SK-N-SH (cell line): ENCODE measurements at regions not wholly inside any gene's neighbourhood (a gene's known extent, or its start where the extent isn't known, plus 50 kb on each side); places are given as distances from the start of the nearest gene placed in this dataset.

Experiments used
- CTCF ChIA-PET: fragments of 300-600, 350-600 bp; formaldehyde crosslinking; extraction: SDS; loops from one replicate; lab custom pipeline; 2021; lab: Yijun Ruan, JAX
- POLR2A ChIA-PET: fragments of 350-600 bp; sonication (Branson Sonifier 250); formaldehyde crosslinking; extraction: SDS; loops from one replicate; lab custom pipeline; 2020; ENCODE audit warnings: antibody characterized with exemption, inconsistent platforms; lab: Yijun Ruan, JAX
- DNase-seq: peaks from one replicate; pipeline ENCODE4 v3.0.0; 2012
- H2AFZ ChIP-seq: fragments of 200-600 bp; sonication (generic); 2 replicates; pipeline ENCODE4 v1.8.1; 2016; ENCODE audit warnings: antibody characterized with exemption, mild to moderate bottlenecking, low read depth
- H3F3A ChIP-seq: fragments of 200-600 bp; sonication (generic); replicated peaks from 2 replicates; pipeline ENCODE3; 2016; ENCODE audit warnings: antibody characterized with exemption, mild to moderate bottlenecking; ENCODE audit not compliant: insufficient read depth
- H3K27ac ChIP-seq, 2 experiments: fragments of 200-500 bp in 1 of 2; fragments of 200-600 bp in 1 of 2; sonication (Bioruptor generic) in 1 of 2; sonication (generic), shearing (Covaris generic) in 1 of 2; 2 replicates each; pipeline versions ENCODE4 v1.5.1 to v1.6.1; 2014 to 2016; ENCODE audit warnings: low read depth in 2 of 2, inconsistent platforms in 1 of 2, low read length in 1 of 2, mild to moderate bottlenecking in 1 of 2, mixed read lengths in 1 of 2
- H3K27me3 ChIP-seq: fragments of 200-600 bp; sonication (generic), shearing (Covaris generic); 2 replicates; pipeline ENCODE4 v1.6.1; 2016; ENCODE audit warnings: mixed run types; ENCODE audit not compliant: insufficient read depth
- H3K36me3 ChIP-seq, 2 experiments: fragments of 200-500 bp in 1 of 2; fragments of 200-600 bp in 1 of 2; sonication (Bioruptor generic) in 1 of 2; sonication (generic) in 1 of 2; replicated peaks in 1 of 2; 2 replicates each; pipeline versions ENCODE3 to v1.5.1; 2014 to 2016; ENCODE audit warnings: low read length in 1 of 2, mild to moderate bottlenecking in 1 of 2; ENCODE audit not compliant: insufficient read depth in 2 of 2, control insufficient read depth in 1 of 2
- H3K4me1 ChIP-seq, 2 experiments: fragments of 200-500 bp in 1 of 2; fragments of 200-600 bp in 1 of 2; sonication (Bioruptor generic) in 1 of 2; sonication (generic), shearing (Covaris generic) in 1 of 2; 2 replicates each; pipeline versions ENCODE4 v1.5.1 to v1.6.1; 2014 to 2016; ENCODE audit warnings: low read depth in 1 of 2, low read length in 1 of 2, mixed run types in 1 of 2; ENCODE audit not compliant: insufficient read depth in 2 of 2, control insufficient read depth in 1 of 2
- H3K4me2 ChIP-seq: fragments of 200-600 bp; sonication (generic), shearing (Covaris generic); 2 replicates; pipeline ENCODE4 v1.6.1; 2017; ENCODE audit warnings: mixed run types
- H3K4me3 ChIP-seq, 2 experiments: fragments of 200-500 bp in 1 of 2; fragments of 200-600 bp in 1 of 2; sonication (Bioruptor generic) in 1 of 2; sonication (generic), shearing (Covaris generic) in 1 of 2; 2 replicates each; pipeline versions ENCODE4 v1.5.1 to v1.8.1; 2014 to 2016; ENCODE audit warnings: low read depth in 2 of 2, inconsistent platforms in 1 of 2, low read length in 1 of 2, mild to moderate bottlenecking in 1 of 2, mixed read lengths in 1 of 2, moderate library complexity in 1 of 2
- H3K79me2 ChIP-seq: fragments of 200-600 bp; sonication (generic); 2 replicates; pipeline ENCODE4 v1.8.1; 2017; ENCODE audit warnings: mild to moderate bottlenecking; ENCODE audit not compliant: insufficient read depth
- H3K9ac ChIP-seq: fragments of 200-600 bp; sonication (generic); 2 replicates; pipeline ENCODE4 v1.6.1; 2017; ENCODE audit warnings: mixed run types
- H3K9me2 ChIP-seq: fragments of 200-600 bp; sonication (generic); 2 replicates; pipeline ENCODE4 v1.6.1; 2017; ENCODE audit warnings: mixed run types
- H3K9me3 ChIP-seq: fragments of 200-600 bp; sonication (generic); 2 replicates; pipeline ENCODE4 v1.6.1; 2017; ENCODE audit warnings: mixed run types, mild to moderate bottlenecking, moderate library complexity
- H4K20me1 ChIP-seq: fragments of 200-600 bp; sonication (generic); 2 replicates; pipeline ENCODE4 v1.6.1; 2017; ENCODE audit warnings: mild to moderate bottlenecking, mixed run types; ENCODE audit not compliant: insufficient read depth
- CTCF ChIP-seq: fragments of 200-600 bp; sonication (generic); IDR thresholded peaks from 2 replicates; pipeline ENCODE4 v1.6.1; 2017; ENCODE audit warnings: antibody characterized with exemption, mild to moderate bottlenecking, moderate library complexity
- EZH2phosphoT487 ChIP-seq: fragments of 200-600 bp; sonication (generic); IDR thresholded peaks from 2 replicates; pipeline ENCODE4 v1.6.1; 2017; ENCODE audit warnings: low read depth, mixed run types, mild to moderate bottlenecking, antibody characterized with exemption, moderate library complexity, borderline replicate concordance
- FOXM1 ChIP-seq: IDR thresholded peaks from 2 replicates; pipeline ENCODE4 v1.4.0; 2012; ENCODE audit warnings: low read depth, mild to moderate bottlenecking
- JUND ChIP-seq: IDR thresholded peaks from 2 replicates; pipeline ENCODE4 v1.4.0; 2012
- NFIC ChIP-seq: IDR thresholded peaks from 2 replicates; pipeline ENCODE4 v1.4.0; 2012; ENCODE audit warnings: borderline replicate concordance
- NRF1 ChIP-seq: IDR thresholded peaks from 2 replicates; pipeline ENCODE4 v1.6.1; 2012; ENCODE audit warnings: low read depth, mild to moderate bottlenecking, low read length
- POLR2AphosphoS5 ChIP-seq: IDR thresholded peaks from 2 replicates; pipeline ENCODE4 v1.6.1; 2012; ENCODE audit warnings: low read depth, low read length
- RAD21 ChIP-seq: IDR thresholded peaks from 2 replicates; pipeline ENCODE4 v1.6.1; 2012; ENCODE audit warnings: mild to moderate bottlenecking, low read length
- REST ChIP-seq: IDR thresholded peaks from 2 replicates; pipeline ENCODE4 v1.6.1; 2012; ENCODE audit warnings: mild to moderate bottlenecking, low read depth, low read length, moderate library complexity
- RFX5 ChIP-seq: IDR thresholded peaks from 2 replicates; pipeline ENCODE4 v1.6.1; 2012; ENCODE audit warnings: mild to moderate bottlenecking, improper control_type of control experiment, low read length
- RXRA ChIP-seq: IDR thresholded peaks from 2 replicates; pipeline ENCODE4 v1.4.0; 2012; ENCODE audit warnings: low read depth, mild to moderate bottlenecking, borderline replicate concordance
- TCF12 ChIP-seq: IDR thresholded peaks from 2 replicates; pipeline ENCODE4 v1.4.0; 2012
- TEAD4 ChIP-seq: IDR thresholded peaks from 2 replicates; pipeline ENCODE4 v1.4.0; 2012; ENCODE audit warnings: mild to moderate bottlenecking, borderline replicate concordance; ENCODE audit not compliant: insufficient read depth
- USF1 ChIP-seq: IDR thresholded peaks from 2 replicates; pipeline ENCODE4 v1.4.0; 2012; ENCODE audit warnings: low read depth, borderline replicate concordance
- YY1 ChIP-seq: IDR thresholded peaks from 2 replicates; pipeline ENCODE4 v1.4.0; 2012; ENCODE audit warnings: low read depth, mild to moderate bottlenecking
- WGBS: methylation state at CpG from one replicate; pipeline ENCODE4 v1.1.6; 2017; ENCODE audit warnings: low lambda C conversion rate; 5-methylcytosine and 5-hydroxymethylcytosine counted together

GRCh38 chr20:12079490-12079889, 161.8 kb downstream of the BTBD3 start:
- Histone ChIP-seq H3K9ac (no peak overlapping the region), H3K4me1 (no peaks in the 10 kb centered on the region), H3K4me3 (no peak overlapping the region), H4K20me1 (no peaks in the 10 kb centered on the region), H3K9me3 (no peaks in the 10 kb centered on the region), H3K36me3 (no peaks in the 10 kb centered on the region), H3F3A (no peaks in the 10 kb centered on the region), H3K4me2 (no peak overlapping the region), H3K27ac (no peak overlapping the region), H3K79me2 (no peaks in the 10 kb centered on the region), H2AFZ (no peak overlapping the region), H3K27me3 (no peaks in the 10 kb centered on the region), H3K9me2 (no peaks in the 10 kb centered on the region)
- POLR2A ChIA-PET, result no interaction called here
- 31% methylated on average over 4 of the region's 4 CpGs for WGBS
- TF ChIP-seq RAD21, result no peak
- TF ChIP-seq JUND, result no peak
- no peak for TF ChIP-seq TCF12
- no peak for TF ChIP-seq EZH2phosphoT487
- no peak for TF ChIP-seq TEAD4
- no peak for TF ChIP-seq NRF1
- no peak for TF ChIP-seq RXRA
- TF ChIP-seq CTCF, result no peak
- no peak for TF ChIP-seq FOXM1
- TF ChIP-seq RFX5, result no peak
- TF ChIP-seq REST, result no peak
- no peak for TF ChIP-seq YY1
- no peak for TF ChIP-seq POLR2AphosphoS5
- no peak for TF ChIP-seq NFIC
- no peak for TF ChIP-seq USF1
- no peak for DNase-seq
- CTCF ChIA-PET, result no interaction called here
